Suprapubic skin (tissue), 4 donors: ENCODE measurements at regions not wholly inside any gene's neighbourhood (a gene's known extent, or its start where the extent isn't known, plus 50 kb on each side); places are given as distances from the start of the nearest gene placed in this dataset.

ENCODE experiments used
- DNase-seq, 2 donors: peaks; one replicate each; pipeline ENCODE4 v3.0.0-alpha.2; 2019; ENCODE audit warnings: low spot score in 2 of 2
- H3K27ac ChIP-seq: fragments of 200-600 bp; sonication (generic); one replicate; pipeline ENCODE4 v1.5.1; 2019
- H3K27me3 ChIP-seq: fragments of 200-600 bp; sonication (generic); one replicate; pipeline ENCODE4 v1.5.1; 2019
- H3K36me3 ChIP-seq: fragments of 200-600 bp; sonication (generic); one replicate; pipeline ENCODE4 v1.5.1; 2019
- H3K4me1 ChIP-seq: fragments of 200-600 bp; sonication (generic); one replicate; pipeline ENCODE4 v1.5.1; 2019
- H3K4me3 ChIP-seq: fragments of 200-600 bp; sonication (generic); one replicate; pipeline ENCODE4 v1.5.1; 2019; ENCODE audit warnings: mild to moderate bottlenecking
- H3K9me3 ChIP-seq: fragments of 200-600 bp; sonication (generic); one replicate; pipeline ENCODE4 v1.5.1; 2019
- CTCF ChIP-seq, 2 donors: fragments of 200-600 bp in 1 of 2; fragments of 450-650 bp in 1 of 2; sonication (generic) in 1 of 2; IDR thresholded peaks; one replicate each; pipeline ENCODE4 v1.5.1; 2016 to 2019; ENCODE audit warnings: antibody characterized with exemption in 2 of 2, mild to moderate bottlenecking in 1 of 2, moderate library complexity in 1 of 2
- EP300 ChIP-seq: sonication (generic); formaldehyde crosslinking; IDR thresholded peaks from one replicate; pipeline ENCODE4 v1.6.1; 2017; ENCODE audit warnings: antibody characterized with exemption
- POLR2A ChIP-seq, 2 donors: fragments of 450-650 bp; IDR thresholded peaks; one replicate each; pipeline ENCODE4 v1.6.1; 2017; ENCODE audit warnings: antibody characterized with exemption in 2 of 2, mild to moderate bottlenecking in 2 of 2, moderate library complexity in 2 of 2
- POLR2AphosphoS5 ChIP-seq, 3 donors: sonication (generic); formaldehyde crosslinking; IDR thresholded peaks; one replicate each; pipeline ENCODE4 v1.6.1; 2017; ENCODE audit warnings: antibody characterized with exemption in 3 of 3
- WGBS: methylation state at CpG from one replicate; pipeline ENCODE4 v1.1.5; 2018; 5-methylcytosine and 5-hydroxymethylcytosine counted together

DNA sequence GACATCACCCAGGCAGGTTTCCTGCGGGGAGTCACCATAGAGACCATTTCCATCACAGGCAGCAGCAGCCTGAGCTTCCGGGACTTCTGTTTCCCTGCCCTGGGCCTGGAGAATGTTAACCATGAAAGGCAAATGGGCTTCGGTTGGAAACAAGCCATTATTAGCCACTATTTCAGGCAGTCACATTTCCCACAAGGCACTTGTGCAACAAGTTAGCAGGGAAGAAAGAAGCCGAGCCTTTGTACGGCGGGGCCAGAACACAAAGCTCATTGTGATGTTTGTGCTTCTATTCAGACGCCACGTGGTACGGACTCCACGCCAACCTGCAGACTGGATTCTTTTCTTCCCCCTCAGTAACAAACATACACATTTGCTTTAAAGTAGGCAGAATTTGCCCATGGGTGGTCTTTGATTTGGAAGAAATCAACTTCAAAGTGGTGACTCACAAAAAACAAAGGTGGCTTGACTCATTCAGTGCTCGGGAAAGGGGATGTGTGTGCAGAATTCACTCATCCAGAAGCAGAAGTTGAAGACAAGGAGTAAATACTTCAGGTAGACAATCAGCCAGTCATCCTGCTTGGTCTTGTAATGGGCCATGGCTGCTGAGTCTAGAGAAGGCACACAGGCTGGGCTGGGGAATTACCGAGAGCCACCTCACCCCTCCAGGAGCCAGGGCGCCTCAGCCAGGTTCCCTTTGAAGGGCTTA lies 154.2 kb upstream of the PRMT8 start:
- no peak overlapping the region for H3K27ac ChIP-seq
- H3K4me1 ChIP-seq: no peaks in the 10 kb centered on the region
- peak in 1 of 2 donors; percentile 63 for DNase-seq
- no peaks in the 10 kb centered on the region for H3K36me3 ChIP-seq
- no peak overlapping the region for H3K4me3 ChIP-seq
- 60% methylated on average over 12 of the region's 13 CpGs for WGBS
- H3K9me3 ChIP-seq: no peaks in the 10 kb centered on the region
- peaks cover 2% of the 10 kb centered on the region for H3K27me3 ChIP-seq
- TF ChIP-seq EP300: no peak
- TF ChIP-seq POLR2A (IDR thresholded peaks at IDR 0.05): no peak
- TF ChIP-seq CTCF (IDR thresholded peaks at IDR 0.05): no peak
- TF ChIP-seq POLR2AphosphoS5 (IDR thresholded peaks at IDR 0.05): no peak

DNA sequence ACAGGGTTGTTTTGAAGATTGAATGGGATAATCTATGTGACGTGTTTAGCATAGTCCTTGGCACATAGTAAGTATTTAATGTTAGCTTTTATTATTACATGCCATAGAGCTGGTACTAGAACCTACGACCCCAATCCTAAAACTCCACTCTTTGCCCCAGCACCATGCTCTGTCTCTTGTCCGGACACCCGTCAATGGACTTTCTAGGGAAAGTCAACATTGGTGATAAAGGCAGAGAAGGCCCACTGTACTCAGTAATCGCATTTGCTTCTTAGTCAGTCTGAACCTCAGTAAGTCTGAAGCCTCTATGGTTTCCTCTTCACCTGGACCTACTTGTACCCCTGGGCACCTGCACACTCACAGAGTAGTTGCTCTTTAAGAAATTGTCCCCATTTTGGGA lies 153.1 kb upstream of the PRMT8 start:
- Histone ChIP-seq H3K27ac (no peak overlapping the region), H3K36me3 (no peaks in the 10 kb centered on the region), H3K4me3 (no peak overlapping the region), H3K9me3 (no peaks in the 10 kb centered on the region), H3K4me1 (no peaks in the 10 kb centered on the region), H3K27me3 (peaks cover 5% of the 10 kb centered on the region)
- WGBS: 96% methylated on average over 5 of the region's 5 CpGs
- no peak for DNase-seq
- TF ChIP-seq POLR2AphosphoS5 (IDR thresholded peaks at IDR 0.05) (no peak), EP300 (no peak), POLR2A (IDR thresholded peaks at IDR 0.05) (no peak), CTCF (IDR thresholded peaks at IDR 0.05) (no peak)

- Histone ChIP-seq H3K9me3 (no peaks in the 10 kb centered on the region), H3K27me3 (peaks cover 11% of the 10 kb centered on the region), H3K4me3 (no peak overlapping the region), H3K27ac (no peak overlapping the region), H3K4me1 (no peaks in the 10 kb centered on the region), H3K36me3 (no peaks in the 10 kb centered on the region)
- WGBS: 93% methylated on average over 7 of the region's 7 CpGs
- no peak for DNase-seq
- TF ChIP-seq CTCF (IDR thresholded peaks at IDR 0.05) (no peak), POLR2AphosphoS5 (IDR thresholded peaks at IDR 0.05) (no peak), EP300 (no peak), POLR2A (IDR thresholded peaks at IDR 0.05) (no peak)
These were observed 151.8 kb upstream of the PRMT8 start for GRCh38 chr12:3339221-3339620.

GRCh38 chr12:3341594-3341993 lies 149.4 kb upstream of the PRMT8 start:
- Histone ChIP-seq H3K4me3 (no peak overlapping the region), H3K9me3 (no peaks in the 10 kb centered on the region), H3K27ac (no peak overlapping the region), H3K27me3 (peaks cover 11% of the 10 kb centered on the region), H3K4me1 (no peaks in the 10 kb centered on the region), H3K36me3 (no peaks in the 10 kb centered on the region)
- 17% methylated on average over 4 of the region's 4 CpGs for WGBS
- no peak for TF ChIP-seq POLR2AphosphoS5 (IDR thresholded peaks at IDR 0.05)
- no peak for TF ChIP-seq POLR2A (IDR thresholded peaks at IDR 0.05)
- TF ChIP-seq CTCF (IDR thresholded peaks at IDR 0.05): no peak
- no peak for TF ChIP-seq EP300
- DNase-seq: no peak

DNA sequence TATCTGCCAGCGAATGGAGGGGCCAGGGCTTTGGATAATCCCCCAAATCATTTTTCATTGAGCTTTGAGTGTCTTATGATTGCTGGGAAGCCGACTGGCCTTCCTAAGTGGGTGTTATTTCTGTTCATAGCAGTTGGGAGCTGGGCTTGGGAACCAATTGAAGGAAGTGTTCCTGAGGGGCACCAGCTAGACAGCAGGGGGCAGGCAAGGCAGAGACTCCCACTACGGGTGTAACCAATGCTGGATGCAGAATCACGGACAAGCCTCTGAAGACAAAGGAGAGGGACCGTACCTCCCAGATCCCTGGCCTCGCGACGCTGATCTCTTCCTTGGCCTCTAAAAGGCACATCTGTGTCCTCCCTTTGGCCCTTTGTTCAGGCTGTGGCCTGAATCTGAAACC lies 149.0 kb upstream of the PRMT8 start:
- DNase-seq: no peak
- H3K36me3 ChIP-seq: no peaks in the 10 kb centered on the region
- no peaks in the 10 kb centered on the region for H3K9me3 ChIP-seq
- WGBS: 20% methylated on average over 7 of the region's 8 CpGs
- TF ChIP-seq CTCF (IDR thresholded peaks at IDR 0.05) (peak in 1 of 2 donors; percentile 19), POLR2AphosphoS5 (IDR thresholded peaks at IDR 0.05) (no peak), POLR2A (IDR thresholded peaks at IDR 0.05) (no peak), EP300 (no peak)
- no peak overlapping the region for H3K4me3 ChIP-seq
- H3K27ac ChIP-seq: no peak overlapping the region
- no peaks in the 10 kb centered on the region for H3K4me1 ChIP-seq
- H3K27me3 ChIP-seq: peaks cover 11% of the 10 kb centered on the region
